Prostate gland (tissue), 2 donors: ENCODE measurements at regions not wholly inside any gene's neighbourhood (a gene's known extent, or its start where the extent isn't known, plus 50 kb on each side); places are given as distances from the start of the nearest gene placed in this dataset.

Experiments used
- CTCF ChIP-seq, 4 experiments: fragments of 200-600 bp in 2 of 4; fragments of 450-650 bp in 2 of 4; sonication (generic) in 2 of 4; IDR thresholded peaks; 1 replicate in 3 of 4; 2 replicates in 1 of 4; pipeline ENCODE4 v1.5.1; 2016 to 2019; ENCODE audit warnings: antibody characterized with exemption in 4 of 4, mild to moderate bottlenecking in 2 of 4, moderate library complexity in 2 of 4
- POLR2A ChIP-seq: fragments of 450-650 bp; IDR thresholded peaks from one replicate; pipeline ENCODE4 v1.6.1; 2016; ENCODE audit warnings: antibody characterized with exemption, mild to moderate bottlenecking
- POLR2AphosphoS5 ChIP-seq: sonication (generic); formaldehyde crosslinking; IDR thresholded peaks from one replicate; pipeline ENCODE4 v1.6.1; 2017; ENCODE audit warnings: antibody characterized with exemption

GRCh38 chr21:35948982-35949381, 111.3 kb downstream of the SETD4 start:
- TF ChIP-seq CTCF (IDR thresholded peaks at IDR 0.05) (no peak), POLR2A (no peak), POLR2AphosphoS5 (no peak)
